HG03457 (cell line): ENCODE measurements at regions not wholly inside any gene's neighbourhood (a gene's known extent, or its start where the extent isn't known, plus 50 kb on each side); places are given as distances from the start of the nearest gene placed in this dataset.
"Not testable (repeated sequence)": the region's sequence is repeated elsewhere in the genome, so short reads cannot be mapped to it uniquely, and the experiment has no call there.

Experiments
- ATAC-seq: cut with Tn5 transposase; IDR thresholded peaks from one replicate; pipeline ENCODE4 v1.9.1; 2021; ENCODE audit warnings: moderate number of reproducible peaks; ENCODE audit not compliant: unreplicated experiment

DNA sequence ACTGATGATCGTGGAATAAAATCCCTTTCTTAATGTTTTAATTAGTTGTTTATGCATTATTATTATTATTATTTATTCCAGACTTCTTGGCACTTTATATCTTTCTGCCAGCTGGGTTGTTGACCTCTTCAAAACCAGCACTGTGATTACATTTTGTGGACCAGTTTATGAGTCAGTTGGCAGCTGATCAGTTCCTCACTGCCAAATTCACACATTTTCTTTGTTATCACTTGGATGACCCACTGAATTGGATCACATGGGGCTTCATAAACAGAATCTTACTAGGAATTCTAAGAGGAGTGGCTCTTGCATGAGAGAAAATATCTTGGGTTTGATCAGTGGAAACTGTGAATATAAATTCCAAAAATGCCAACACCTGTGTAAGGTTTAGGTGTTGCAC, 321.8 kb upstream of the SPRED2 start:
- no peak for ATAC-seq

DNA sequence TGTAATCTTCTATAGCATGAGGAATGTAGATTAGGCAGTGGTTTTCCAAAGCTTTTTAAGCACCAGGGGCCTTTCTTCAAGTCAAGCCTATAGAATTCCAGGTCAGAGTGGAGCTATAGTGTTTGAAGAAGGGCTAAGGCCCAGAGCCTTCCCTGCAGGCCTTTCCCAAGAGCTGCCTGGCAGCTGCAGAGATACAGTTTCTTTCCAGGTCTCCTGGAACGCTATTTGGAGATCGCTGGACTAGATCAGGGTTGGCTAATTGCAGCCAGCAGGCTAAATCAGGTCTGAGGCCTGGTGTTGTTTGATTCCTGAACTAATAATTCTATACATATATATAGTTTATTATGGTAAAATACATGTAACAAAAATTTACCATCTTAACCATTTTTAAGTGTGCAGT, 319.0 kb upstream of the SPRED2 start:
- ATAC-seq = no peak

- ATAC-seq = no peak
These were observed 317.1 kb upstream of the SPRED2 start for GRCh38 chr2:65749545-65749944.

- ATAC-seq = not testable (repeated sequence)
These were observed 315.5 kb upstream of the SPRED2 start for GRCh38 chr2:65747875-65748274.

GRCh38 chr2:65746931-65747675, 314.7 kb upstream of the SPRED2 start:
- ATAC-seq = no peak

DNA sequence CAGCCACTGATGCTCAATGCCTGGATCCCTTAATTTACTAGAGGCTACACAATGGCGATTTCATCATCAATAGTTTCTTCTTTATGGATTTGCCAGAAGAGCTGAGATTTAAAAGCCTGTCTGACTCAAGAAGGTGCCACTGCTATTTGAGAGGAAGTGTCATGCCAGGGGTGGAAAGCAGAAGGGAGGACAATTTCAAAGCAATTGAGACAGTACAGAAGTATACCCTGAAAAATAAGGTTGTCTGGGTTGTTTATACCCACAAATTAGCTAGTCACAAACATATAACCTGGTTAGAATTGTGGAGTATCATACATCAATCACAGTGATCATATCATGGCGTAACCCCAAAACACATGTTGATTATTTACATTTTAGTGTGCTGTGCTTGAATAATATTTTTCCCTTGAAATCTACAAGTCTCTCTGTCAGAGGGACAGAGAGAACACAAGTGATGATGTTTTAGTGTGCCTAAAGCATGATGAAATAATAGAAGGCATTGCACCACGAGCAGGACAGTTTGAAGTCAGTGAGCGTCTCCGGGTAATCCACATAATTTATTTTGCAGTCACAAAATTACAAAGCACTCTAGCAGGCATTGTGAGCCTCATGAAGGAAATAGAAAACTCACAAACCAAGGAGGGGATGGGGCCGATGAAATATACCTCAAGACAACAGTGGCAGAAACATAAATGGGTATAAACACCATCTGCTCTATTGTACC, 312.2 kb upstream of the SPRED2 start:
- ATAC-seq = no peak

GRCh38 chr2:65742977-65743376, 310.6 kb upstream of the SPRED2 start:
- no peak for ATAC-seq

DNA sequence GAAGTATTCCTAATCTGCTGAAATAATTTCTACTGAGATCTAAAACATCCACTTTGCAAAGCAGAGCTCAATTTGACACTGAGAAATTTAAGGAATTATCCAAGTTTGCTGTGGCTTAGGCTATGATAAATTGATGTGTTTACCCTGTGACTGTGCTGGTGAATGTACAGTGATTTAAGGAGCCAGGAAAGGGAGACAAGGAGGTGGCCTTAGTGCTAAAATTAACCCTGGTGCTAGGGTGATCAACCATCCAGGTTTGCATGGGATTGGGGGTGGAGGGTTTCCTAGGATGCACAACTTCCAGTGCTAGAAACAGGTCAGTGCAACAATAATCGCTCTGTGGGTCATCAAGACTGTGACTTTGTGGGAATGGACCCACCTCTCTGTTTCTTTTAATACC, 307.5 kb upstream of the SPRED2 start:
- no peak for ATAC-seq

DNA sequence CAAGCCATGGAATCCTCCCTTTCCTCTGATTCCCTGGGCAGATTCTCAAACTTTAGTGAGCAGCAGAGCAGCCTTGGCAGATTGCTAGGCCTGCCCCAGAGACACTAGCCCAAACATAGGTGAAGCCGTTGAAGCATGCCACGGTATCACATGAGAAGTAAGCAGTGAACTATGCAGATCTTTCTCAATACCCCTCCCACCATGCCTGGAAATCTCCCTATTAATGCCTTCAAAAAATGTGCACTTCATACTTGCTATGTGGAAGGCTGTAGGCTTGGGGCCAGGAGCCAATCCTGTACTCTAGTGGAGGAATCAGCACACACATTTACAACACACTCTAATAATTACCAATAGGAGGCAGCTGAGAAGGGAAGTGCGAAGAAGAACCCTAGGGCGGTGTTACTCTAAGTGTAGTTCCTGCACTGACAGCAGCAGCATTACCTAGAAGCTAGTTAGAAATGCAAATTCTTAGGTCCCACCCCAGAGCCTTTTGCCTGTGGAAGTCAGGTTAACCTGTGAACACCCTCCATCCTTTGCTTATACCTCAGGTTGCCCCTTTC, 305.1 kb upstream of the SPRED2 start:
- ATAC-seq = no peak

- no peak for ATAC-seq
These were observed 299.1 kb upstream of the SPRED2 start for GRCh38 chr2:65731476-65731875.

DNA sequence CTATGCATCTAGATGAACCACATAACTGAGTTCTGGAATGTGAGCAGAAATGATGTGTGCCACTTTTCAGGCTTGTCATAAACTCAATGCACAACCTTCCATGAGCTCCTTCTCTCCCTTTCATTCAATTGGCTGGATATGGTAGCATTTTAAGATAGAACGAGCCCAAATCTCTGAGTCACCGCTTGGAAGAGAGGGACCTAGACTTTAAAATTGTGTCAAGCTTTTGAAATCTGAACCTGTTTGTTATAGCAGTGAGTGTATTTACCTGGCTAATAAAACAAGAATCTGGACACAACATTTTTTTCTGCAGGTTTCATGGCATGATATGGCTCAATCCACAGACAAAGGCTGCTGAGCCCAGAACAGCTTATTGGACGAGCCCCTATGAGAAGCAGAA, 297.8 kb upstream of the SPRED2 start:
- ATAC-seq = no peak

- ATAC-seq = no peak
These were observed 296.8 kb upstream of the SPRED2 start for GRCh38 chr2:65729246-65729645.

DNA sequence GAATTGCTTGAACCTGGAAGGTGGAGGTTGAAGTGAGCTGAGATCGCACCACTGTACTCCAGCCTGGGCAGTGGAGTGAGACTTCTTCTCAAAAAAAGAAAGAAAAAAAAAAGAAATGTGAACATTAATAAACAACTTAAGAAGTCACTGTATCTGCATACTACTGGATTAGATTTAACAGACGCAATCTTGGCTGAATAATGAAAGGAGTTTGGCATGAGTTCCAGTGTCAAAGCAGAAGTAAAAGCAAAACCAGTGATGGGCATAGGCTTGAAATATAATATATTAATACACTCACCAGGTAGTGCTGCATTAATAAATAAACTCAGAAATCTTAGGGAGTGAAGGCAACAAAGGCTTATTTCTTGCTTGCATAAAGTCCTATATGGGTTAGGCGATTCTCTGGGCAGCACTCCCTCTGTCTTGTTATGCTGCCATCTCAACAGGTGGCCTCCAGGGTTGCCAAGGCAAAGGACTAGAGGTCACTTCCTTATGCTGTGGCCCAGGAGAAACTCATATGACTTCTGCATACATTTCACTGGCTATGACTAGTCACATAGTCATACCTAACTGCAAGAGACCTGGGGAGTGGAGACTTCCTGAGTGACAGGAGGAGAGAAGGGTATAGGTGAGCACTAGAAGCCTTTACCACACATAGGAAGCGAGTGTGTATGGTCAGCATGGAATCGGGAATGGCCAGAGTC, 296.2 kb upstream of the SPRED2 start:
- ATAC-seq = no peak

DNA sequence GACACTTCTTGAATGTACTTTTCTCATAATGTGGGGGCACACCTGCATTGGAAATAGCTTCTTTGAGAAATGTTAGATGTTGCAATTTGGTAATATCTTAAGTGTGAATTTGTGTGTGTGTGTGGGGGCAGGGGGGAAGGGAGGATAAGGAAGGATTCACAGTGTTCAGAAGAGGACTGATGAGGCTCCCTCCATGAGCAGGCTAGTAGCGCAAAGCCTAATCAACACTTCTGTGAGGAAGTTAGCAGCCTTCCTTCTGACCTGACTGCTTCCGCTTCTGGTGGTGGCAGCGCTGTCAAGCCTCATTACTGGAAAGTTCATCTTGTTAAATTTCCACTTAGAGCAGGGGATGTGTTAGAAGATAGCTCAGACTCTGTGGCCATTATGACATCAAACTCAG, 295.4 kb upstream of the SPRED2 start:
- ATAC-seq = no peak

DNA sequence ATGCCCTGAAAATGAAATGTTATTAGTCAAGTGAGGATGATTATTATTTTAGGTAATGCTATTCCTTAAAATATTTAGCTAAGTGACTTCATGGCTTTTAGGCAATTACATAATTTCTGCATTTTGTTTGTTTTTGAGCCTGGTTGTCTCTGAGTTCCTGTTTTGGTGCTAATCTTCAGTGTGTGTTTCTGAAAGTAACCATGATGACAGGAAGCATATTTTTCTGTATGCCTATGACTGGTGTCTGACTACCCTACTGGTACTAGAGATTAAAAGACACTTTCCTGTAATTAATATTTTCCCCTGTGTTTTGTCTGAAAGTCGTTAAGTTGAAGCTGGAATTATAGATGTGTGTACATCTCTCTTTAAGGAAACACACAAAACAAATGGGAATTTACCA, 295.0 kb upstream of the SPRED2 start:
- no peak for ATAC-seq

DNA sequence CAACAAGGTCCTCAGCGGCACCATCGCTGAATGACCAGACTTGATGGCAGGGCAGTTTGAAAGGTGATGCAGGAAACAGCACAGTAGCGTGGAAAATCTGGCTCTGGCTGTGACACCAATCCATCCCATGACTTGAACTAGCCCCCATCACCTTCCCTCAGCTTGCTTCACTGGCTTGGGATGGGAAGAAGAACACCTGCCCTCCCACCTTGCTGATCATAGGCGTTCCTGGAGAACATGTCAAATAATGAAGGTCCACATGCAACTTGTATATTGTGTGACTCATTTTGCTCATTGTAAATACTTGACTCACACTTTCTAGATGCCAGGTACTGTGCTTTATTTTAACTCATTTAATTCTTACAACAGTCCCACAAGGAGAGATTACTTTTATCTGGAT, 292.4 kb upstream of the SPRED2 start:
- no peak for ATAC-seq

DNA sequence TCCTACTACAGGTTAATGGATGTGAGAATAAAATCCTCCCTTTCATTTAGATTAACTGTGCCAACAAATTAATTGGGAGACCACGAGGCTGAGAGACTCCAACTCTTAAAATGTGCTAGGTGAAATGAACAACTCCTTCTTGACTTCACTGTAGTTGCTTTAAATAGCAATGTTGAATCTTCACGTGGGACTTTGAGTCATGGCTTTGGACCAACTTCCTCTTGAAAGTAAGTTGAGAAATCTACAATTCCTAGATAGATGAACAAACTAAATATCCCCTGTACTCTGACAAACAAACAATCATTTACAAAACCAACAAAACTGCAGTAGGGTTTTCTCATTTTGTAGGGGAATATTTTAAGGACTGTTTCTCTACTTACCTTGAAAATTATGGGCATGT, 291.9 kb upstream of the SPRED2 start:
- no peak for ATAC-seq

DNA sequence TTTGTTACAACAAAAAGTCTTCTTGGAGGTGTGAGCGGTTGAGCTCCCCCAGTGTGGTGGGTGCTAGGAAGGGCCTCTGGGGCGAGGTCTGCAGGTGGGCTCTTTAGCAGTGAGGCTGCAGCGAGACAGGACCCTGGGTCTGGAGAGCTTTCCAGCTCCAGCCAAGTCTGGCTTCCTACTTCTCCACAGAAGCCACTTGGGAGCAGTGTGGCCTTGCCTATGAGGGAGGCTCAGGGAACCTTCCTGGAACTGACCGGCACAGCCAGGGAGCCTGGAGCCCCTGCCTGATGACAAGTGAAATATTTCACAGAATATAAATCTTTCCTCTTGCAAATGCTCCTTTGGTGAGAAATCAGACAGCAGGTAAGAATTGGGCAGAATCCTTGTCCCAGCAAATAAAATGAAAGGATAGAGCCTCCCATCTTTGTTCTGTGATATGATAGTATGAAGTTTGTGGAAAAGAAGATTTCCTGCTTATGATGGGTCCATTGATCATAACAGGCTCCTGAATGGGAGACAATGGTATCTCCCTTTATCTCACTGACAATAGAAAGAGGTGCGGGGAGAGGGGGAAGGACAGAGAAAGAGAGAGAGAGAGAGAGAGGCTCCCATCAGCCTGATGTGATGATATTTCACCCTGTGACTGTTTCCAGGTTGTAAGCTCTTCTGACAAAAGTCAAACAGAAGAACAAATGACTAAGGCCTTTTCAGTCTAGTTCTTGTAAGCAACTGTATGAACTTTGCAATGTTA, 289.8 kb upstream of the SPRED2 start:
- no peak for ATAC-seq

GRCh38 chr2:65716698-65717097, 284.3 kb upstream of the SPRED2 start:
- ATAC-seq = no peak

- ATAC-seq = no peak
These were observed 282.9 kb upstream of the SPRED2 start for GRCh38 chr2:65715323-65715722.

GRCh38 chr2:65714866-65715265, 282.5 kb upstream of the SPRED2 start:
- no peak for ATAC-seq
